ENCODE measurements at regions not wholly inside any gene's neighbourhood (a gene's known extent, or its start where the extent isn't known, plus 50 kb on each side); places are given as distances from the start of the nearest gene placed in this dataset.

- H3K4me3 ChIP-seq (ENCODE audit: low read depth, low read length), result no peak overlapping the region
- ChIA-PET CTCF (interaction anchor here (1.2 kb wide), 1 partner anchor 40 kb away, joined by 4 read pairs; no protein-coding TSS in a partner anchor), POLR2A (no interaction called here)
- no peak for TF ChIP-seq CTCF (IDR thresholded peaks at IDR 0.05; ENCODE audit: insufficient read depth, low read length, missing control alignments)
- no peak for DNase-seq (ENCODE audit: low read depth, low spot score)
Observed at GRCh38 chr11:87976009-87976408, 199.2 kb downstream of the RAB38 start.

- ChIA-PET CTCF (interaction anchor here (0.7 to 1.2 kb wide), 2 partner anchors 41 to 67 kb away, joined by 3 to 4 read pairs; no protein-coding TSS in a partner anchor), POLR2A (no interaction called here)
- TF ChIP-seq CTCF (IDR thresholded peaks at IDR 0.05; ENCODE audit: insufficient read depth, low read length, missing control alignments), result no peak
- no peak for DNase-seq (ENCODE audit: low read depth, low spot score)
- no peak overlapping the region for H3K4me3 ChIP-seq (ENCODE audit: low read depth, low read length)
Observed at GRCh38 chr11:87974797-87975196, 200.4 kb downstream of the RAB38 start.

- TF ChIP-seq CTCF (IDR thresholded peaks at IDR 0.05; ENCODE audit: insufficient read depth, low read length, missing control alignments), result no peak
- no peak overlapping the region for H3K4me3 ChIP-seq (ENCODE audit: low read depth, low read length)
- no peak for DNase-seq (ENCODE audit: low read depth, low spot score)
- CTCF ChIA-PET, result no interaction called here
- POLR2A ChIA-PET, result no interaction called here
Observed at GRCh38 chr11:87972133-87972532, 203.1 kb downstream of the RAB38 start.

GRCh38 chr11:87971354-87971753 lies 203.9 kb downstream of the RAB38 start:
- POLR2A ChIA-PET, result no interaction called here
- no peak for TF ChIP-seq CTCF (IDR thresholded peaks at IDR 0.05; ENCODE audit: insufficient read depth, low read length, missing control alignments)
- H3K4me3 ChIP-seq (ENCODE audit: low read depth, low read length), result no peak overlapping the region
- no peak for DNase-seq (ENCODE audit: low read depth, low spot score)
- CTCF ChIA-PET, result interaction anchor here (0.9 kb wide), 1 partner anchor 1126 kb away, joined by 3 read pairs; no protein-coding TSS in a partner anchor

- H3K4me3 ChIP-seq (ENCODE audit: low read depth, low read length), result no peak overlapping the region
- CTCF ChIA-PET, result interaction anchor here (0.9 kb wide), 1 partner anchor 1127 kb away, joined by 3 read pairs; no protein-coding TSS in a partner anchor
- DNase-seq (ENCODE audit: low read depth, low spot score), result no peak
- POLR2A ChIA-PET, result no interaction called here
- no peak for TF ChIP-seq CTCF (IDR thresholded peaks at IDR 0.05; ENCODE audit: insufficient read depth, low read length, missing control alignments)
Observed at GRCh38 chr11:87970762-87971161, 204.5 kb downstream of the RAB38 start.

GRCh38 chr11:87967459-87967858 lies 207.8 kb downstream of the RAB38 start:
- POLR2A ChIA-PET, result no interaction called here

More at GRCh38 chr11:87967459-87967858, 207.8 kb downstream of the RAB38 start:
- CTCF ChIA-PET, result no interaction called here
- no peak overlapping the region for H3K4me3 ChIP-seq (ENCODE audit: low read depth, low read length)
- no peak for DNase-seq (ENCODE audit: low read depth, low spot score)
- TF ChIP-seq CTCF (IDR thresholded peaks at IDR 0.05; ENCODE audit: insufficient read depth, low read length, missing control alignments), result no peak

Data from AG04449 (cell line).